ENCODE measurements at regions not wholly inside any gene's neighbourhood (a gene's known extent, or its start where the extent isn't known, plus 50 kb on each side); places are given as distances from the start of the nearest gene placed in this dataset.

DNA sequence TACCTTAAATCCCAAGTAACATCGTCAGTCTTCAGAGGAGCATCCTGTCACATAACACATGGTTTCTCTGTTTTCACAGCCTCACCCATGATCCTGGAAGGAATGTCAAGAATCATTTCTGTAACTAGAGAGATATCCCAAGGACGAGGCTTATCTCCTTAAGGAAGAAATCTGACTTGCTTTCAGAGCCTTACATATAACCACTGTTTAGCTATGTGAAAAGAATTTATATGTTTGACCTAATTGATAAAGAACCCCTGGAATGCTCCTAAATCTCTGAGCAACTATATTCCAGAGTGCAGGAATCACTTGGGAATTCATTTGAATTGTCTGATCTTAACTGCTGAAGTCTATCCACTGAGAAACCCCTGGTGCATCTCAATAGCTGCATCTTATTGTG is 243.1 kb downstream of the ALDH8A1 start:
- no peak for DNase-seq

DNA sequence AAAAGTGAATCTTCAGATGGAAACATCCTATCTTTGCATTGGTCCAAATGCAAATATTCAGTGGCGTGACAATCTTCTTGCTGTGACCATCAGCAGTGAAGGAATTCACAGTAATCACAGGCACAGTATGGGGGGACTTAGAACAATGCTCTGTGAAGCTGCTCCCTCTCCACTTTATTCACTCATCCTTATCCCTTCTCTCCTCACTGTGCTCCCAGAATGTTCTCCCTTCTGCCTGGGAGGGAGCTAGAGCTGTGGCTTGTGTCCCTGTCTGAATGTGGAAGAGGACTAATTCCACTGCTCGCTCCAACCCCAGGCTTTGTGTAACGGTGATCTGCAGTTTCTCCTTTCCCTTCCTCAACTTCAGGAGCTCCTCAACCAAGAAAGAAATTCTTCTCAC is 243.7 kb downstream of the ALDH8A1 start:
- no peak for DNase-seq

- no peak for DNase-seq
Measured at GRCh38 chr6:134703206-134703605, 246.7 kb downstream of the ALDH8A1 start.

- DNase-seq: no peak
Measured at GRCh38 chr6:134702279-134702678, 247.6 kb downstream of the ALDH8A1 start.

- no peak for DNase-seq
Measured at GRCh38 chr6:134701301-134701700, 248.6 kb downstream of the ALDH8A1 start.

DNA sequence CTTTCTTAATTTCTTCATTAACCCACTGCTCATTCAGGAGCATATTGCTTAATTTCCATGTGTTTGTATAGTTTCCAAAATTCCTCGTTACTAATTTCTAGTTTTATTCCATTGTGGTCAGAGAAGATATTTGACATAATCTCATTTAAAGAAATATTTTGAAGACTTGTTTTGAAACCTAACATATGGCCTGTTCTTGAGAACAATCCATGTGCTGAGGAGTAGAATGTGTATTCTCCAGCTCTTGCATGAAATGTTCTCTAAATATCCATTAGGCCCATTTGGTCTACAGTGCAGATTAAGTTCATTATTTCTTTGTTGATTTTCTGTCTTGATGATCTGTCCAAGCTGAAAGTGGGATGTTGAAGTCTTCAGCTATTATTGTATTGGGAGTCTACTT is 251.7 kb downstream of the ALDH8A1 start:
- no peak for DNase-seq

DNA sequence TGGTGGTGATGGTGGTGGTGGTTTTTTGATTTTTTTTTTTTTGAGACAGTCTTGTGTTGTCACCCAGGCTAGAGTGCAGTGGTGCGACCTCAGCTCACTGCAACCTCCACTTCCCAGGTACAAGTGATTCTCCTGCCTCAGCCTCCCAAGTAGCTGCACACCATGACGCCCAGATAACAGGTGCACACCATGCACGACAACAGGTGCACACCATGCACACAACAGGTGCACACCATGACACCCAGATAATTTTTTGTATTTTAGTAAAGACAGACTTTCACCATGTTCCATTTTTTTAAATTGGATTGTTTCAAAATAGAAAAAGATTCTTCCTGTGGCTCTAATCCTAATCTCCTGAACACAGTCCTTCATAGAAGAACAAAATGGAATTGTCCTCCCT is 257.9 kb downstream of the ALDH8A1 start:
- DNase-seq: no peak

DNA sequence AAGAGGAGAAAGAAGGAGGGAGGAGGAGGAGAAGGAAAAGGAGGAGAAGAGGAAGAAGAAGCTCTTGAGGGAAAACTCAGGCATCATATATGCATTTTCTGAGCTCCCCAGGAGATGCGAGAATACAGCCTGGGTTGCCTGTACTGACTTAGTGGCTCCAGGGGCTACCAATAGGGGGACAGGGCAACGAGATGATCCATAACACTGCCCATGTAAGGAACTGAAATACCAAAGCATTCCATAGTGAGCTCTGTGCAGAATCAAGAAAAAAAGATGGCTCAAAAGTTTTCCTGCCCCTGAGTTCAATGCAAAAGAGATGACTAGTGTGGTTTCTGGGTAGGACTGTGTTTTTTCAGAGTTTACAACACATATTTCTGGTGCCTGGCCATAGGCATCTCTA is 258.7 kb downstream of the ALDH8A1 start:
- DNase-seq: no peak

- DNase-seq: no peak
Measured at GRCh38 chr6:134690048-134690447, 259.9 kb downstream of the ALDH8A1 start.

GRCh38 chr6:134689641-134690040 is 260.3 kb downstream of the ALDH8A1 start:
- no peak for DNase-seq

- DNase-seq: no peak
Measured at GRCh38 chr6:134689177-134689576, 260.7 kb downstream of the ALDH8A1 start.

- no peak for DNase-seq
Measured at GRCh38 chr6:134686071-134686470, 263.8 kb downstream of the ALDH8A1 start.

DNA sequence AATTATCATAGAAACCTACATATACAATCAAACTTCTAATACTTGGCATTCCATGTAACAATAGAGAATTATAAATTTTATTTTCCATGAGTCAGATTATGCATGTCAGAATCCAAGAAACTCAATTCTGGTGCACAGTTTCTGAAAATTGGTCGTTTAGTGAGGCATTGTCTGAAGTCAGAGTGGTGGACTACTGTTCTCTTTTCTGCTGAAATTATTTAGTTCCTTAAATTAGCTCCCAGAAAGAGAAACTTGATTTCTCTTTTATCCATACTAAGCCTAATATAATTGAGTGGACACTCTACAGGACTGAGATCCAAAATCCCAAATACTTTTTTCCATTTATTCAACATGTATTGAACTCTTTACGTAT is 265.5 kb downstream of the ALDH8A1 start:
- DNase-seq: no peak

GRCh38 chr6:134683783-134684422 is 266.0 kb downstream of the ALDH8A1 start:
- DNase-seq: no peak

GRCh38 chr6:134680433-134680832 is 269.5 kb downstream of the ALDH8A1 start:
- no peak for DNase-seq

GRCh38 chr6:134680021-134680420 is 269.9 kb downstream of the ALDH8A1 start:
- DNase-seq: no peak

DNA sequence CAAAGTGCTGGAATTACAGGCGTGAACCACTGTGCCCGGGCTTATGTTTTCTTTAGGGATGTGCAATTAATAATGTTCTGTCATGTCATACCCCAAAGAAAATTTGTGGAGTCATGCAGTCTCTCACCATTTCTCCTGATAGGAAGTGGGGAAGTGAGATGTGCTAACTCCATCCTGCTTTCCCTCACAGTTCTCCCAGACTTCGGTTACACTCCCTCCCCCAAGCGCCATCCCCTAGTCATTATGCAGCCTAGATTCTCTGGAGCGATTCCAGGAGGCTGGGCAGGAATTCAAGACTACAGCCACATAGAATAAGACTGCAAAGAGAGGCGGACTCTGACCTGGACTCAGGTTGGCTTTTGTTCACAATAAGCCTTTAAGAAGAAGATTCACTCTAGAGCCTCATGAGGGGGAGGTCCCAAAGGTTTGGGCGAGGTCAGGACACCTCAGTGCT is 271.4 kb downstream of the ALDH8A1 start:
- no peak for DNase-seq

DNA sequence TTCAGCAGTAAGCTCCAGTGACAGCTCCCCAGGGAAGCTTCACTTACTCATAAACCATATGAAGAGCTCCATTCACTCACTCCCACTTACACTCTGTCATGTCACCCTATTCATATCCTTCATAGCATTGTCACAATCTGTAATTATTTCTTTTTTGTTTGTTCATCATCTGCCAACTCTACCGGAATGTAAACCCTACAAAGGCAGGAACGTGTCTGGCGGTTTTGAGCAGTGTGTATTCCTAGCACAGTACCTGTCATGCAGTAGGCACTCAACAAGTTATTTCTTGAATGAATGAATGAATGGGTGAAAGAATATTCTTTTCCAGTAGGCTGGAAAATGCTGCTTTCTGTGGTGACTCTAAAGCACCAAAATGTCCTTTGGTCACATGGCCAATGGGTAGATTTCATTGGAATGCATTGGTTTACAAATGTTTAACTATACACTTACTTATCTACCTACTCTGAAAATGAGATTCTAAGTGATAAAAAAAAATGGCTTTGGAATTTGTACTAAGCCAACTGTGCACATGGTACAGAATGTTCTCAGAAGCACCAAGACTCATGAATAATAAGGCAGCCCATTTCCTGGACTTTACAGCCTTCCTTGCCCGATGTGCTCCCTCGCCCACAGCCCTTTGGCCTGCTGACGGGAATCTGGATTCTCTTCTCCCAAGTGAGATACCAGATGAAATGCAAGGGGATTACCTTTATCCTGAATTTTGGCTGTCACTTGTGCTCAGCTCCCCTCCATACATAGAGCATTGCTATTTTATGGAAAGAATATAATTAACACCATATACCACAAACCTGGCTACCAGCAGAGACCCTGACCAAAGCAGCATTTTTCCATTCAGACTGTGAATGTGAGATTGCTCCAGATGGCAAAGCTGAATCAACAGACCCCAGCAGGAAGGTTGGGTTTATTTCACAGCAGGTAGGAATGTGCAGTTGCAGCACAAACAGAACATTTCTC is 273.3 kb downstream of the ALDH8A1 start:
- DNase-seq: no peak

GRCh38 chr6:134675110-134676054 is 274.5 kb downstream of the ALDH8A1 start:
- DNase-seq: no peak

GRCh38 chr6:134674562-134674961 is 275.3 kb downstream of the ALDH8A1 start:
- no peak for DNase-seq

DNA sequence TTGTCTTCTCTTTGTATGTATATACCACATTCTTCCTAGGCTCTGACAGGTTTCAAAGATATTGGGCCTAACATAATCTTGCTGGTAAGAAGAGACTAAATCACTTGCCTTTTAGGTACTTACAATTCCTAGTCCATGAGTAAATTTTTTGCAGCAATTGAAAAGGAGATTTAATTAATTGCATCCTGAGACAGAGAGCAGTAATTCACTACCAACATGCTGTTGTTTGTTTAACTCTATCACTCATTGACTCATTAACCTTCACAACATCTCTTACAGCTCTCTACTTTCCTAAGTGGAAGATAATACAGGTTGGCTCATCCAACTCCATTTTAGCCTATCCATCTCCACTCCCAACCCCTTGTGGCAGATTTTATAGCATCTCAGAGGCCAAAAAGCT is 280.4 kb downstream of the ALDH8A1 start:
- no peak for DNase-seq

GRCh38 chr6:134667111-134667510 is 282.8 kb downstream of the ALDH8A1 start:
- DNase-seq: no peak

GRCh38 chr6:134666125-134666524 is 283.8 kb downstream of the ALDH8A1 start:
- DNase-seq: no peak

Data from CD4-positive, alpha-beta T cell treated with Interleukin-17A for 1 hour (primary cell).